ENCODE measurements at regions not wholly inside any gene's neighbourhood (a gene's known extent, or its start where the extent isn't known, plus 50 kb on each side); places are given as distances from the start of the nearest gene placed in this dataset.

- H3K9me3 ChIP-seq (ENCODE audit: control insufficient read depth in 4 of 4, insufficient read depth in 3 of 4, low read length in 3 of 4): peaks cover 0 to 4% (median 0%) of the 10 kb centered on the region in 4 donors
- no peak for ATAC-seq (ENCODE audit: insufficient read depth, low FRiP score)
- H3K27me3 ChIP-seq (ENCODE audit: control insufficient read depth in 3 of 3, insufficient read depth in 3 of 3, low read length in 2 of 3): no peaks in the 10 kb centered on the region
- no peak for TF ChIP-seq CTCF (IDR thresholded peaks at IDR 0.05; ENCODE audit: control extremely low read depth, extremely low read depth)
- no peaks in the 10 kb centered on the region for H3K36me3 ChIP-seq (ENCODE audit: control insufficient read depth in 4 of 4, insufficient read depth in 4 of 4, low read length in 4 of 4)
- H3K27ac ChIP-seq (ENCODE audit: low read depth in 1 of 2, low read length in 1 of 2): no peak overlapping the region
- H3K4me3 ChIP-seq: no peak overlapping the region
- no peaks in the 10 kb centered on the region for H3K4me1 ChIP-seq (ENCODE audit: control insufficient read depth in 5 of 5, insufficient read depth in 5 of 5, low read length in 5 of 5)
- no peak overlapping the region for H3K9ac ChIP-seq (ENCODE audit: insufficient read depth in 1 of 2, low read length in 2 of 2)
- no peak for DNase-seq
- 73 to 86% methylated on average over 2 of the region's 2 CpGs for WGBS, 2 donors
Observed at GRCh38 chr4:180491210-180491609, 1752.0 kb upstream of the TENM3 start.

GRCh38 chr4:180493299-180493698, 1749.9 kb upstream of the TENM3 start:
- Histone ChIP-seq H3K9ac (ENCODE audit: insufficient read depth in 1 of 2, low read length in 2 of 2) (no peak overlapping the region), H3K4me3 (no peak overlapping the region), H3K27me3 (ENCODE audit: control insufficient read depth in 3 of 3, insufficient read depth in 3 of 3, low read length in 2 of 3) (no peaks in the 10 kb centered on the region), H3K9me3 (ENCODE audit: control insufficient read depth in 4 of 4, insufficient read depth in 3 of 4, low read length in 3 of 4) (peaks cover 0 to 4% (median 0%) of the 10 kb centered on the region in 4 donors), H3K27ac (ENCODE audit: low read depth in 1 of 2, low read length in 1 of 2) (no peak overlapping the region), H3K4me1 (ENCODE audit: control insufficient read depth in 5 of 5, insufficient read depth in 5 of 5, low read length in 5 of 5) (no peaks in the 10 kb centered on the region), H3K36me3 (ENCODE audit: control insufficient read depth in 4 of 4, insufficient read depth in 4 of 4, low read length in 4 of 4) (no peaks in the 10 kb centered on the region)
- 79 to 80% methylated on average over 3 of the region's 3 CpGs for WGBS, 2 donors
- no peak for TF ChIP-seq CTCF (IDR thresholded peaks at IDR 0.05; ENCODE audit: control extremely low read depth, extremely low read depth)
- no peak for DNase-seq
- ATAC-seq (ENCODE audit: insufficient read depth, low FRiP score): no peak

- H3K9ac ChIP-seq (ENCODE audit: insufficient read depth in 1 of 2, low read length in 2 of 2): no peak overlapping the region
- no peaks in the 10 kb centered on the region for H3K36me3 ChIP-seq (ENCODE audit: control insufficient read depth in 4 of 4, insufficient read depth in 4 of 4, low read length in 4 of 4)
- 83 to 89% methylated on average over 3 of the region's 3 CpGs for WGBS, 2 donors
- no peak overlapping the region for H3K4me3 ChIP-seq
- no peak overlapping the region for H3K27ac ChIP-seq (ENCODE audit: low read depth in 1 of 2, low read length in 1 of 2)
- ATAC-seq (ENCODE audit: insufficient read depth, low FRiP score) (no peak), DNase-seq (no peak)
- no peaks in the 10 kb centered on the region for H3K9me3 ChIP-seq (ENCODE audit: control insufficient read depth in 4 of 4, insufficient read depth in 3 of 4, low read length in 3 of 4)
- TF ChIP-seq CTCF (IDR thresholded peaks at IDR 0.05; ENCODE audit: control extremely low read depth, extremely low read depth): no peak
- no peaks in the 10 kb centered on the region for H3K4me1 ChIP-seq (ENCODE audit: control insufficient read depth in 5 of 5, insufficient read depth in 5 of 5, low read length in 5 of 5)
- H3K27me3 ChIP-seq (ENCODE audit: control insufficient read depth in 3 of 3, insufficient read depth in 3 of 3, low read length in 2 of 3): no peaks in the 10 kb centered on the region
Observed at GRCh38 chr4:180500154-180500553, 1743.0 kb upstream of the TENM3 start.

- DNase-seq: peak; percentile 20 to 48 (median 22)
- no peaks in the 10 kb centered on the region for H3K36me3 ChIP-seq (ENCODE audit: control insufficient read depth in 4 of 4, insufficient read depth in 4 of 4, low read length in 4 of 4)
- TF ChIP-seq CTCF (IDR thresholded peaks at IDR 0.05; ENCODE audit: control extremely low read depth, extremely low read depth): no peak
- H3K27me3 ChIP-seq (ENCODE audit: control insufficient read depth in 3 of 3, insufficient read depth in 3 of 3, low read length in 2 of 3): no peaks in the 10 kb centered on the region
- 76 to 81% methylated on average over 3 of the region's 3 CpGs for WGBS, 2 donors
- H3K4me1 ChIP-seq (ENCODE audit: control insufficient read depth in 5 of 5, insufficient read depth in 5 of 5, low read length in 5 of 5): no peaks in the 10 kb centered on the region
- H3K9ac ChIP-seq (ENCODE audit: insufficient read depth in 1 of 2, low read length in 2 of 2): no peak overlapping the region
- no peak overlapping the region for H3K4me3 ChIP-seq
- no peak for ATAC-seq (ENCODE audit: insufficient read depth, low FRiP score)
- H3K27ac ChIP-seq (ENCODE audit: low read depth in 1 of 2, low read length in 1 of 2): no peak overlapping the region
- H3K9me3 ChIP-seq (ENCODE audit: control insufficient read depth in 4 of 4, insufficient read depth in 3 of 4, low read length in 3 of 4): no peaks in the 10 kb centered on the region
Observed at GRCh38 chr4:180512801-180513475, 1730.3 kb upstream of the TENM3 start.
